ENCODE measurements at regions not wholly inside any gene's neighbourhood (a gene's known extent, or its start where the extent isn't known, plus 50 kb on each side); places are given as distances from the start of the nearest gene placed in this dataset.

DNA sequence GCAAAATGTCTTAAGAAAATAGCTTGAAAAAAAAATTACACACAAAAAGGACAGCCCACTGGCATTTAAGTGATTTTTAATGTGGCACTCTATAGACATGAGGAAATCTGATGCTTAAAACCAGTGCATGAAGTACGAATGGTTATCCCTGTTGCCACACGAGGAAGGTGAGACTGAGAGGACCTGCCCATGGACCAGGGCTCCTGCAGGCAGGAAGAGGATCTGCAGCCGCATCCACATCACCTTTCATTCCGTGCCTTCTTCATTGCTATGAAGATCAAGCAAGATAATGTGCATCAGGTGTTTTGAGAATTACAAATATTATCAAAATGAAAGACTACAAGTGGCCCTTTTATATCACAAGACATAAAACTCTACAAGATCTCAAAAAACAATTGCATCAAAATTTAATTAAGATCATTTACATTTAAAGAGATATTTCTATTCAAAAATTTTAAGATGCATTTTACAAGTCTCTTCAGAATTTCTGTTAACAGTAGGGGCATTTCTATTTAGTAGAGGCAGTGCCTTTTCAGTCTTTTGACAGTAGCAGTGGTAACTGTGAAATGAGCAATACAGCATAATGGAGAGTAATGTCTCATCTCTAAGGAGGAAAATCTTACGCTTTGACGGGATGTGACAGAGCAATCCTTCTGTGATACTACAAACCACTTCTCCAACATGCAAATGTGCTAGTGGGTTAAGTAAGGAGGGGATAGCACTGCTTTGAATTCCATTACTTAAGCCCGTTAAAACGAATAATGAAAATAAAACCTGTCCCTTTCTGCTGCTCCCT, 83.4 kb downstream of the SLC5A7 start:
- TF ChIP-seq, protein P1, sequence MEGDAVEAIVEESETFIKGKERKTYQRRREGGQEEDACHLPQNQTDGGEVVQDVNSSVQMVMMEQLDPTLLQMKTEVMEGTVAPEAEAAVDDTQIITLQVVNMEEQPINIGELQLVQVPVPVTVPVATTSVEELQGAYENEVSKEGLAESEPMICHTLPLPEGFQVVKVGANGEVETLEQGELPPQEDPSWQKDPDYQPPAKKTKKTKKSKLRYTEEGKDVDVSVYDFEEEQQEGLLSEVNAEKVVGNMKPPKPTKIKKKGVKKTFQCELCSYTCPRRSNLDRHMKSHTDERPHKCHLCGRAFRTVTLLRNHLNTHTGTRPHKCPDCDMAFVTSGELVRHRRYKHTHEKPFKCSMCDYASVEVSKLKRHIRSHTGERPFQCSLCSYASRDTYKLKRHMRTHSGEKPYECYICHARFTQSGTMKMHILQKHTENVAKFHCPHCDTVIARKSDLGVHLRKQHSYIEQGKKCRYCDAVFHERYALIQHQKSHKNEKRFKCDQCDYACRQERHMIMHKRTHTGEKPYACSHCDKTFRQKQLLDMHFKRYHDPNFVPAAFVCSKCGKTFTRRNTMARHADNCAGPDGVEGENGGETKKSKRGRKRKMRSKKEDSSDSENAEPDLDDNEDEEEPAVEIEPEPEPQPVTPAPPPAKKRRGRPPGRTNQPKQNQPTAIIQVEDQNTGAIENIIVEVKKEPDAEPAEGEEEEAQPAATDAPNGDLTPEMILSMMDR (conservative IDR thresholded peaks at IDR 0.05) = peak; percentile 24
- TF ChIP-seq EZH2 (IDR thresholded peaks at IDR 0.05; ENCODE audit: low read depth) = no peak
